Glomerular endothelial cell (primary cell): ENCODE measurements at regions not wholly inside any gene's neighbourhood (a gene's known extent, or its start where the extent isn't known, plus 50 kb on each side); places are given as distances from the start of the nearest gene placed in this dataset.
A peak's percentile ranks its signal among the peaks of the same experiment; 100 is the strongest.
"Not testable (repeated sequence)": the region's sequence is repeated elsewhere in the genome, so short reads cannot be mapped to it uniquely, and the experiment has no call there.

ENCODE experiments used
- DNase-seq: peaks from one replicate; pipeline ENCODE4 v3.0.0-alpha.2; 2011; ENCODE audit warnings: low read depth, low spot score; ENCODE audit errors: extremely low read depth

DNA sequence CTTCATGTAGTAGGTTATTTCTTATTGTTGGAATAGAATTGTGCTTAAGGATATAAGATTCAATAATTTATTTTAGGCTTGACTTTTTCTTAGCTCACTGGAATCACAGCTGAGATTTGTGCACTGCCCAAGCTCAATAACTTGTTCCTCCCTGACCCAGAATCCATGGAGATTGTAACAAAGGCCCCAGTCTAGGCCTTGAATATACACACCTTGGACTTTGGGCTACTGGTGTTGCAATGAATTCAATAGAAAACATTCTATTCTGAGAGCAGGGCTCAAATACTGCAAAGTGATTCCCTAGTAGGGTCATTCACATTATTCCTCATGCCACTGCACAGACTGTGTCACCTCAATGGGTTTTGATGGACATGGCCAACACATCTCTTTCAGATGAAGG lies 352.4 kb downstream of the GALC start:
- no peak for DNase-seq

- no peak for DNase-seq
Observed at GRCh38 chr14:87638196-87638595, 354.8 kb downstream of the GALC start.

- DNase-seq: no peak
Observed at GRCh38 chr14:87635442-87635841, 357.5 kb downstream of the GALC start.

GRCh38 chr14:87632796-87633195 lies 360.2 kb downstream of the GALC start:
- no peak for DNase-seq

GRCh38 chr14:87630846-87631245 lies 362.1 kb downstream of the GALC start:
- DNase-seq: no peak

GRCh38 chr14:87629788-87630187 lies 363.2 kb downstream of the GALC start:
- no peak for DNase-seq

DNA sequence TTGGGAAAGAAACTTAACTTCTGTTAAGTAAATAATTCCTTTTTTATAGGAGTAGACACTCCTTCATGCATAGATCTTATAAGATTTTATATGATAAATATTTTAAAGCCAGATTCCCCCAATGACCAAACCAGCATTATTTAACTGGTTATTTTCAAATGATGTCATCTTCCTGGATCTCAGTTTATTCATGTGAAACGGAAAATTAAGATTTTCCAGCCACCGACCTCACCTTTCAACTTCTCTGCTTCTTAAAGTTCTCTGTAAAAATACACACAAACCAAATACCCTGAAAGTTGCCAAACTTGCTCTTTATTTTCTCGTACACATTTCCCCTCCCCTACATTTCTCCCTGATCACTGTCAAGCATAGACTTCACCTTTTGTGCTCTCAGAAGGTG lies 364.2 kb downstream of the GALC start:
- no peak for DNase-seq

GRCh38 chr14:87628129-87628528 lies 364.9 kb downstream of the GALC start:
- no peak for DNase-seq

- DNase-seq: no peak
Observed at GRCh38 chr14:87626266-87626665, 366.7 kb downstream of the GALC start.

DNA sequence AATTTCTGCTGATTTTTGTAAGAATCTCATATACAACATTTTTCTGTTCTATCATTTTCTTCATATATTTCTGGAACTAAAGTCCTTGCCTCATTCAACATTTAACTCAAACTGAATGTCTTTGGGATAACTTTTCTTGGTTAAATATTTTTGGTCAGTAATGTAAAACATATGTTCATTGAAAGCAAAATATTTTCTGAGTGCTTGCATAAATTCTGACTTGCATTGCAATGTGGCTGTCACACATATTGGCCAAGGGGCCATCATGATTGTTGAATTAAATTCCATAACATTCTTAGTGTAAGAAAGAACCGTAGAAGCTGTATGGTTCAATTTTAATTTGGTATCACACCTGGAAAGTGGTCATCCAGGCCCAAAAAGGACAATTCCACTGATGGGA lies 369.4 kb downstream of the GALC start:
- DNase-seq: no peak

GRCh38 chr14:87617079-87617478 lies 375.9 kb downstream of the GALC start:
- no peak for DNase-seq

DNA sequence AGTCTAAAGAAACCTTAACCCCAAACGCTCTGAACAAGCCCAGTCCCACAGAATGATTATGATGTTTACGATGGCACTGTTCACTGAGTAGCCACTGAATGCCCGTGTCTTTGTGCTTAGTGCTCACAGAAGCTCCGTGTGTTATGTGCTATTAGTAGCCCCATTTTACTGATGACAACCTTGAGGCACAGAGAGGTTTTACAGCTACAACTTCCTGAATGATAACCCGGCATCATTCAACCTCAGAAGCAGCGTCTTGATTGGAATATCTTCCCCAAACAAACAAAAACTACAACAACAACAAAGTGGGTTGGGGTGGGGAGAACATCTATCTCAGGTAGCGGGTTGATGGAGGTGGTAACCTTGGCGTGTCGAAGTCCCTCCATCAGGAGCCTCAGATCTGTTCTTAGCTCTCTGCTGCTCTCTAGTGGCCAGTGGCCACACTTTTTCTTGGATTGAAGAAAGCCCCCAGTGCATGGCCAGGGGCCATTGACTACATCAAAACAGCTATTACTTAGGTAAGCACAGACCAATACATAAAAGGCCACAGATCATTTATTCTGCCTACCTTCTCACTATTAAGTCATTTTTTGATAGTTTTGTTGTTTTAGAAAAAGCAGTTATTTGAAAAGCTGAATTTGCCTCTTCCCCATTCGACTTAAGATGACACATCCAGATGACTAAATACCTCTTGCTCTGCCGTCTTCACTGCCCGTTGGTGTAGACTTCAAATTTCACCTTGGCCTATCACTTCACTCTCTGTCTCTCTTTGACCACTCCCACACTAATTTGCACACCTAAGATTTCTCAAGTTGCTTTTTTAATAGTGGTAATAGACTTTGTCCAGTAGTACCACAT lies 376.9 kb downstream of the GALC start:
- peak; percentile 5 for DNase-seq

GRCh38 chr14:87615047-87615446 lies 377.9 kb downstream of the GALC start:
- DNase-seq: no peak

DNA sequence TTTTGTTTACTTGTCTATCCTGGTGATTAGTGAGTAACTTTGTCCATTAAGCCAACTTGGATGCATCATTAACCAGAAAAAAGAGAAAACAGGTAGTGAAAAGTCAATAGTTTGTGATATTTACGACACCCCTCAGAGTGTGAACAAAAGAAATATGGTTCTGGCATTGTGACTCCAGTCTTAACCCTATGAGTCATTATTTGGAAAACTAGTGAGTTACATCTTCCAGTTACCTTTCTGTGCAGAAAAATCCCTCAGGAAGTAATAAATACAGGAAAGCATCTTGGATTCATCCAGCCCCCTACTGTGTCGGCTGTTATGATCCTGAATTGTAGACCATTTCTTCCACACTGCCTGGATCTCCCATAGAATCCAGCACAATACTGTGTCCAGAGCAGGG lies 379.1 kb downstream of the GALC start:
- no peak for DNase-seq

DNA sequence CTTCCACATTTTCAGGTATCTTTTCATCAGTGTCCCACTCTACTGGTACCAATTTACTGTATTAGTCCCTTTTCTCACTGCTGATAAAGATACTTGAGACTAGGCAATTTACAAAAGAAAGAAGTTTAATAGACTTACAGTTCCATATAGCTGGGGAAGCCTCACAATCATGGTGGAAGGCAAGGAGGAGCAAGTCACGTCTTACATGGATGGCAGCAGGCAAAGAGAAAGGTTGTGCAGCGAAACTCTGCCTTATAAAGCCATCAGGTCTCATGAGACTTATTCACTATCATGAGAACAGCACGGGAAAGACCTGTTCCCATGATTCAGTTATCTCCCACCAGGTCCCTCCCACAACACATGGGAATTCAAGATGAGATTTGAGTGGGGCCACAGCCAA lies 385.9 kb downstream of the GALC start:
- not testable (repeated sequence) for DNase-seq

- DNase-seq: no peak
Observed at GRCh38 chr14:87601036-87601435, 391.9 kb downstream of the GALC start.

DNA sequence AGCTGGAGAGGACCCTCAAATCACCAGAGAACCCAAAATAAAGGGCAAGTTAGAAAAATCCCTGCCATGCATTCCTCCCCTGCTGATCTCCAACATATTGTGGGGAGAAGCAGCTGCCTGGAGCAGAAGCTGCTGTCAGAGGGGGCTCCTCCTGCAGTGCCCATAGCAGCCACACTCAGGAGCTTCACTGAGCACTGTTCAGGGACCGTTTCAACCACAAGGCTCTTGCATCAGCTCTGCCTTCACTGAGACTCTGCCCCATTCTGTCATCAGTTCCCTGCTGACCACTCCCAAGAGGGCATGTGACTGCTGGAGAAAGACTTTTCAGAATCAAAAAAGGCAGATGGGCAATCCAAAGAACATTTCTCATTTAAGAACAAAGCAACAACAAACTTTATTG lies 392.7 kb downstream of the GALC start:
- no peak for DNase-seq

DNA sequence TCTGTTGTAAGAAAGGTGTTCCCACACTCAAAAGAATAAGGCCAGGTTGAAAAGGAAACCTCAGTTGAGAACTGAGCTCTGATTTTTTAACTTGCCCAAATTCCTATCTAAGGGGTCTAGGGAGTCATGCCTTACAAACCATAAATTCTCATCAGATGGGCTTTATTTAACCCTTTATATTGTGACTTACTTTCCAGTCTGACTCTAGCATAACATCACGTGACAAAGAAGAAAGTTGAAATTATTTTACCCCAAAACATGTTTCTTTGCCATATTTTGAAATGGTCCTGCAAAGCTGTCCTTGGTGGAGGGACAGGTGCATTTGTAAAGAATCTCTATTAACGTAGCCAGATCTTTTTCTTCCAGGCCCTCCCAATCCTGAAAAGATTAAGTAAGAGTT lies 411.7 kb downstream of the GALC start:
- no peak for DNase-seq

DNA sequence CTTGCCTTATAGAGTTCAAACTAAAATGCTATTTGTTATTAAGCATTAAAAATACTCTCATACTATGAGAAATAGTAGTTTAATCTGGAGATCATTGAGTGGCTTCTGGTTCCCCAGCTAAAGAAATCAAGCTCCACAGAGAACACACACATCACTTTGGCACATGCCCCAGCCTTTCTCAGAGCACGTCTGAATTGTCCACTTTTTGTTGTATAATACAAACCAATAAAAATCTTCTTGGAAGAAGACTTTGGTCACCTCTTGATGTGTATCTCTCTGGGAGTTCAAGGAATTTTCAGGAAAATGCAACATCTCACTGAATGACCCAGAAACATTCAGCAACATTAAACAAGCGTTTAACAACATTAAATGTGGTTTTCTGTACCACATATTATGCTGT lies 413.9 kb downstream of the GALC start:
- no peak for DNase-seq

DNA sequence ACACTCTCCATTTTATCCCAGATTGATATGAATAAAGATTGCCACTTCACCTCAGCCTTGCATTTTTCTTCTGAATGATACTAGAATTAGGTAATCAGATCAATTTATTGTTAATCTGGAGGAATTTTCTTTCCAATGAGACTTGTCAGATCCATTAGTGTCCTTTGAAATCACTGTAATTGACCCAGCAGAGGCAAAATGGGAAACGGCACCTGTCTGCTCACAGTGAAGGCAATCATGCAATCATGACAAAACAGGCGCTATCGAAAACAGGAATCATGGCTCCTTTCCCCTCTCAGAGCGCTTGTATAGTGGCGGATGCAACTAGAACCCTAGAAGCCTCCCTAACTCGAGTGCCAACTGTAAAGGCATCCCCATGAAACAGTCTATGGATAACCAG lies 417.6 kb downstream of the GALC start:
- no peak for DNase-seq

DNA sequence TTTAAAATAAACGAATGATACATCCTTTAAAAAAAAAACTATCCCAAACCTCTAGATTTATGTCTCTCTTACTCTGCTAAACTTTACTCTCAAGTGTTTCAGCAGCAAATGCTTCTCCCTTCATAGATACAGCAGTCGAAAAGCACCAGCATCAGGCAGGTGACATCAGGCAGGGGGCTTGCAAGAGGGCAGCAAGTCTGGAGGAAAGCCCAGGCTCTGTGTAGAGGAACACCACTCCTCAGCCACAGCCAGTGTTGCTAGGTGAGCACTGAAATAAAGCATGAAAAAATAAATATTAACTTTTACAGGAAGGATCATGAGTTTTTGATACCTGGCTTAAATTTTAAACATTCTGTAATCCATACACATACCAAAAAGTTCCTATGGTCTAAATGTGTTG lies 419.4 kb downstream of the GALC start:
- no peak for DNase-seq

DNA sequence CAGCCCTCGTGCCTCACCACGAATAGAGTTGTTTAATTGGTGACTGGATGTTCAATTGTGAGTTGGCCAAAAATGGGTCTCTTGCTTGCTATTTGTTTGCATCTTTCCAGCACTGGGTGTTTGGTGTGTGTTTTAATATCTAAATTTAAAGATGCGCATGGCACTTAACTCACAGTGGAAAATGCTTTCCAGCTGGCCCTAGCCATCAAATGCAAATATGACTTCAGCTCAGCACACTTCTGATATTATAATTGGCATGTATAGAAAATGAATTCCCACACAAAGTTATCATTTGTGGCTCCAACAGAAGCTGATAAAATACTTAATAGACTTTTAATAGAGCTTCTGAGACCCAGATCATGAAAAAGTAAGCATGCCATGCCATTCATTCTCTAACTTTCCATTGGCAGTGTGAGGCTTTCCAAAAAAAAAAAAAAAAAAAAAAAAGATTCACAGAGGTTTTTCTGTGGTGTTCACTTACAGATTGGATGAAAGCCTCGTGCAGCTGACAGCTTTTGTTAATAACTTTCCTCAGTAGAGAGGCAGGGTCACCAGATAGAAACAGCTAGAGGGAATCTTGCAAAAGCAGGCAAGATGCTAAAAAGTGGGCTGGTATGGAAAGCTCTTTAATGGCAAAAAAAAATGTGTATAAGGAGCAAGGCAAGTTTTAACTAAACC lies 425.2 kb downstream of the GALC start:
- DNase-seq: no peak
